GM20431 (cell line): ENCODE measurements at regions not wholly inside any gene's neighbourhood (a gene's known extent, or its start where the extent isn't known, plus 50 kb on each side); places are given as distances from the start of the nearest gene placed in this dataset.

Experiments used
- in situ Hi-C: fragments of 300-500 bp; cut with MseI, MboI; formaldehyde crosslinking; loops from one replicate; pipeline ENCODE4 v1.15.0; 2020; ENCODE audit warnings: low sequenced_read_pairs; ENCODE audit not compliant: unreplicated experiment

- in situ Hi-C loops: no loop called here
Observed at GRCh38 chr10:3693022-3693697, 91.8 kb downstream of the KLF6 start.

GRCh38 chr10:3692387-3692999, 92.5 kb downstream of the KLF6 start:
- in situ Hi-C loops: no loop called here

- in situ Hi-C loops: no loop called here
Observed at GRCh38 chr10:3691482-3691881, 93.5 kb downstream of the KLF6 start.

- in situ Hi-C loops: no loop called here
Observed at GRCh38 chr10:3689871-3690510, 95.0 kb downstream of the KLF6 start.

GRCh38 chr10:3687510-3688081, 97.4 kb downstream of the KLF6 start:
- in situ Hi-C loops: no loop called here

GRCh38 chr10:3685384-3685783, 99.6 kb downstream of the KLF6 start:
- in situ Hi-C loops: no loop called here

GRCh38 chr10:3684891-3685290, 100.1 kb downstream of the KLF6 start:
- in situ Hi-C loops: no loop called here

- in situ Hi-C loops: no loop called here
Observed at GRCh38 chr10:3683560-3683959, 101.4 kb downstream of the KLF6 start.

- in situ Hi-C loops: no loop called here
Observed at GRCh38 chr10:3682745-3683144, 102.3 kb downstream of the KLF6 start.

GRCh38 chr10:3681642-3682554, 103.1 kb downstream of the KLF6 start:
- in situ Hi-C loops: no loop called here

- in situ Hi-C loops: no loop called here
Observed at GRCh38 chr10:3679950-3680629, 104.9 kb downstream of the KLF6 start.

GRCh38 chr10:3678629-3679227, 106.3 kb downstream of the KLF6 start:
- in situ Hi-C loops: no loop called here

GRCh38 chr10:3676564-3676963, 108.4 kb downstream of the KLF6 start:
- in situ Hi-C loops: no loop called here

GRCh38 chr10:3672220-3672619, 112.8 kb downstream of the KLF6 start:
- in situ Hi-C loops: no loop called here

GRCh38 chr10:3671386-3671955, 113.5 kb downstream of the KLF6 start:
- in situ Hi-C loops: no loop called here

- in situ Hi-C loops: no loop called here
Observed at GRCh38 chr10:3668966-3669330, 116.1 kb downstream of the KLF6 start.

GRCh38 chr10:3668276-3668965, 116.6 kb downstream of the KLF6 start:
- in situ Hi-C loops: no loop called here

GRCh38 chr10:3666525-3667302, 118.3 kb downstream of the KLF6 start:
- in situ Hi-C loops: no loop called here
